CD14-positive monocyte (primary cell): ENCODE measurements at regions not wholly inside any gene's neighbourhood (a gene's known extent, or its start where the extent isn't known, plus 50 kb on each side); places are given as distances from the start of the nearest gene placed in this dataset.

Source experiments
- DNase-seq, 3 donors: peaks; one replicate each; pipeline ENCODE4 v3.0.0-alpha.2; 2011 to 2022
- H2AFZ ChIP-seq: 2 replicates; pipeline ENCODE4 v1.6.0; 2012; ENCODE audit warnings: mild to moderate bottlenecking, low read depth, low read length, inconsistent platforms; ENCODE audit not compliant: insufficient read depth, poor library complexity, severe bottlenecking
- H3K27ac ChIP-seq, 2 donors: 1 replicate in 1 of 2; 2 replicates in 1 of 2; pipeline ENCODE4 v1.5.1; 2012 to 2013; ENCODE audit warnings: low read length in 2 of 2, control low read depth in 1 of 2, inconsistent platforms in 1 of 2, low read depth in 1 of 2, mild to moderate bottlenecking in 1 of 2
- H3K27me3 ChIP-seq, 2 donors: one replicate each; pipeline versions ENCODE4 v1.6.0 to v1.6.1; 2011 to 2013; ENCODE audit warnings: low read length in 2 of 2; ENCODE audit not compliant: control insufficient read depth in 2 of 2, insufficient read depth in 2 of 2
- H3K36me3 ChIP-seq, 2 donors: replicated peaks in 1 of 2; 1 replicate in 1 of 2; 2 replicates in 1 of 2; pipeline versions ENCODE4 v1.5.1 to v1.6.1; 2012 to 2013; ENCODE audit warnings: low read length in 2 of 2, control low read depth in 1 of 2, inconsistent platforms in 1 of 2, mild to moderate bottlenecking in 1 of 2; ENCODE audit not compliant: insufficient read depth in 2 of 2, control insufficient read depth in 1 of 2
- H3K4me1 ChIP-seq, 2 donors: 1 replicate in 1 of 2; 2 replicates in 1 of 2; pipeline versions ENCODE4 v1.5.1 to v1.6.1; 2012 to 2013; ENCODE audit warnings: low read length in 2 of 2, control low read depth in 1 of 2, inconsistent platforms in 1 of 2, mild to moderate bottlenecking in 1 of 2, moderate library complexity in 1 of 2; ENCODE audit not compliant: insufficient read depth in 2 of 2, control insufficient read depth in 1 of 2
- H3K4me2 ChIP-seq: replicated peaks from 2 replicates; pipeline ENCODE3; 2012; ENCODE audit warnings: low read length, moderate library complexity, mild to moderate bottlenecking; ENCODE audit not compliant: poor library complexity, severe bottlenecking; ENCODE audit errors: extremely low read depth
- H3K4me3 ChIP-seq, 3 experiments: fragments of 200-600 bp in 1 of 3; sonication (generic) in 1 of 3; replicated peaks in 1 of 3; 1 replicate in 2 of 3; 2 replicates in 1 of 3; pipeline ENCODE4 v1.5.1; 2011 to 2013; ENCODE audit warnings: low read length in 3 of 3, mild to moderate bottlenecking in 3 of 3, control low read depth in 2 of 3, low read depth in 2 of 3, inconsistent platforms in 1 of 3, moderate library complexity in 1 of 3
- H3K79me2 ChIP-seq: 2 replicates; pipeline ENCODE4 v1.6.0; 2012; ENCODE audit warnings: mild to moderate bottlenecking, control low read depth, inconsistent platforms, low read length, moderate library complexity; ENCODE audit not compliant: insufficient read depth
- H3K9ac ChIP-seq: 2 replicates; pipeline ENCODE4 v1.6.0; 2017; ENCODE audit warnings: low read length, mild to moderate bottlenecking; ENCODE audit not compliant: insufficient read depth, poor library complexity, severe bottlenecking
- H3K9me3 ChIP-seq, 2 donors: replicated peaks in 1 of 2; 1 replicate in 1 of 2; 2 replicates in 1 of 2; pipeline versions ENCODE4 v1.5.1 to v1.6.1; 2012 to 2013; ENCODE audit warnings: low read length in 2 of 2, control low read depth in 1 of 2; ENCODE audit not compliant: control insufficient read depth in 1 of 2, insufficient read depth in 1 of 2
- H4K20me1 ChIP-seq: 2 replicates; pipeline ENCODE4 v1.6.0; 2012; ENCODE audit warnings: mild to moderate bottlenecking, low read length, control low read depth, moderate library complexity; ENCODE audit not compliant: insufficient read depth
- H3K27ac Mint-ChIP-seq, 7 donors: one replicate each; pipeline ENCODE4 v1.8.0; 2020; ENCODE audit warnings: mild to moderate bottlenecking in 7 of 7, mixed read lengths in 7 of 7, moderate library complexity in 6 of 7, inconsistent platforms in 2 of 7
- H3K27me3 Mint-ChIP-seq, 3 donors: one replicate each; pipeline ENCODE4 v1.8.0; 2021 to 2022; ENCODE audit warnings: low read depth in 3 of 3, mild to moderate bottlenecking in 3 of 3, mixed read lengths in 3 of 3, moderate library complexity in 3 of 3, inconsistent platforms in 1 of 3
- H3K36me3 Mint-ChIP-seq, 2 donors: one replicate each; pipeline ENCODE4 v1.8.0; 2020; ENCODE audit warnings: mixed read lengths in 2 of 2, inconsistent platforms in 1 of 2, mild to moderate bottlenecking in 1 of 2
- H3K4me1 Mint-ChIP-seq: one replicate; pipeline ENCODE4 v1.8.0; 2020; ENCODE audit warnings: mild to moderate bottlenecking, mixed read lengths
- H3K4me3 Mint-ChIP-seq, 2 donors: one replicate each; pipeline ENCODE4 v1.8.0; 2020; ENCODE audit warnings: mild to moderate bottlenecking in 2 of 2, mixed read lengths in 2 of 2, moderate library complexity in 1 of 2
- H3K9me3 Mint-ChIP-seq, 7 donors: one replicate each; pipeline ENCODE4 v1.8.0; 2020 to 2022; ENCODE audit warnings: mixed read lengths in 7 of 7, mild to moderate bottlenecking in 6 of 7, moderate library complexity in 6 of 7, inconsistent platforms in 2 of 7
- WGBS: methylation state at CpG from one replicate; pipeline ENCODE4 v1.1.5; 2013; ENCODE audit warnings: missing lambda C conversion rate; ENCODE audit not compliant: insufficient coverage; 5-methylcytosine and 5-hydroxymethylcytosine counted together
- intact Hi-C, 2 donors: fragments of 100-400 bp; cut with micrococcal nuclease; formaldehyde crosslinking; loops; one replicate each; pipeline versions ENCODE4 v1.15.0 to v1.15.1; 2023
- TF ChIP-seq, protein P1 (sequence below): fragments of 200-600 bp; IDR thresholded peaks from one replicate; pipeline ENCODE4 v1.8.0; 2022; ENCODE audit warnings: antibody characterized with exemption, mild to moderate bottlenecking

DNA sequence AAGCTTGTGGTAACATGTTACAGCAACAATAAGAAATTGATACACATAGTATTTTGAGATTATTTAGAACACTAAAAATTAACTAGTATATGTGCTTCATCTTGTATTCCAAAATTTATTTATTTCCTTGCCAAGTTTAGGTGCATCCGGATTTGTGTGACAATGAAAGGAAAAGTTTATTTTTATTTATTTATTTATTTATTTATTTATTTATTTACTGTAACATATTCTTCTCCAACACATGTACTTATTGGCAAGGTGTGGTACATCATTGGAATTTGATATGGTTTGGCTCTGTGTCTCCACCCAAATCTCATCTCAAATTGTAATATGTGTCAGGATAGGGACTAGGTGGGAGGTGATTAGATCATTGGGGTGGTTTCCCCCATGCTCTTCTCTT lies 373.3 kb upstream of the EDIL3 start:
- WGBS = no CpG with 5 or more reads among the region's 1 CpG
- no peak for DNase-seq
- no peaks in the 10 kb centered on the region for H3K4me1 ChIP-seq

DNA sequence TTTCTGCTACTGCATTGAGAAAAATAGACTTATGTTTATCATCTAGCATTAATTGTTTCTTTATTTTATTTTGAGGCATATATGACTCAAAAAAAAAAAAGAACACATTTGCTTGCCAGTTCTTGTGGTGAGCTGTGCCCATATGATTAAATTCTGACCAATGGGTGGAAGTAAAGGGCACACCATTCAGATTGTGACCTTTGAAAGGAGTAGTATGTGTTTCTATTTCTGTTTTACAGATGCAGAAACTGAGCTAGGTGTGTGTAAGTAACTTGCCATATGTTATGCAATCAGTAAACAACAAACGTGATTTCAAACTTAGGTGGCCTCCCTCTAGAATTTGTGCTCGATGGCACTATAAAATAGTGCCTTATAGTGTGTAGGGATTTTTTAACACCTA lies 368.1 kb upstream of the EDIL3 start:
- Histone ChIP-seq H4K20me1 (no peaks in the 10 kb centered on the region), H3K27ac (no peak overlapping the region), H3K9me3 (no peaks in the 10 kb centered on the region), H2AFZ (no peak overlapping the region), H3K4me3 (no peak overlapping the region), H3K4me2 (no peak overlapping the region), H3K4me1 (peaks cover 0 to 3% of the 10 kb centered on the region in 2 donors), H3K27me3 (no peaks in the 10 kb centered on the region), H3K36me3 (no peaks in the 10 kb centered on the region), H3K9ac (no peak overlapping the region), H3K79me2 (no peaks in the 10 kb centered on the region)
- DNase-seq = no peak
- H3K4me1 Mint-ChIP-seq = peaks cover 7% of the 10 kb centered on the region
- no peaks in the 10 kb centered on the region for H3K27me3 Mint-ChIP-seq
- no peak overlapping the region for H3K4me3 Mint-ChIP-seq
- TF ChIP-seq, protein P1, sequence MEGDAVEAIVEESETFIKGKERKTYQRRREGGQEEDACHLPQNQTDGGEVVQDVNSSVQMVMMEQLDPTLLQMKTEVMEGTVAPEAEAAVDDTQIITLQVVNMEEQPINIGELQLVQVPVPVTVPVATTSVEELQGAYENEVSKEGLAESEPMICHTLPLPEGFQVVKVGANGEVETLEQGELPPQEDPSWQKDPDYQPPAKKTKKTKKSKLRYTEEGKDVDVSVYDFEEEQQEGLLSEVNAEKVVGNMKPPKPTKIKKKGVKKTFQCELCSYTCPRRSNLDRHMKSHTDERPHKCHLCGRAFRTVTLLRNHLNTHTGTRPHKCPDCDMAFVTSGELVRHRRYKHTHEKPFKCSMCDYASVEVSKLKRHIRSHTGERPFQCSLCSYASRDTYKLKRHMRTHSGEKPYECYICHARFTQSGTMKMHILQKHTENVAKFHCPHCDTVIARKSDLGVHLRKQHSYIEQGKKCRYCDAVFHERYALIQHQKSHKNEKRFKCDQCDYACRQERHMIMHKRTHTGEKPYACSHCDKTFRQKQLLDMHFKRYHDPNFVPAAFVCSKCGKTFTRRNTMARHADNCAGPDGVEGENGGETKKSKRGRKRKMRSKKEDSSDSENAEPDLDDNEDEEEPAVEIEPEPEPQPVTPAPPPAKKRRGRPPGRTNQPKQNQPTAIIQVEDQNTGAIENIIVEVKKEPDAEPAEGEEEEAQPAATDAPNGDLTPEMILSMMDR = no peak
- intact Hi-C loops = no loop called here
- WGBS = 100% methylated on average over 2 of the region's 2 CpGs
- H3K36me3 Mint-ChIP-seq = no peaks in the 10 kb centered on the region
- H3K9me3 Mint-ChIP-seq = peaks cover 0 to 3% (median 0%) of the 10 kb centered on the region in 7 donors
- H3K27ac Mint-ChIP-seq = no peak overlapping the region

More for the DNA sequence above, 373.3 kb upstream of the EDIL3 start:
- H3K9me3 Mint-ChIP-seq = peaks cover 0 to 4% (median 1%) of the 10 kb centered on the region in 7 donors
- no peak overlapping the region for H3K27ac ChIP-seq
- no peaks in the 10 kb centered on the region for H3K79me2 ChIP-seq
- H3K9me3 ChIP-seq = no peaks in the 10 kb centered on the region
- H3K27me3 Mint-ChIP-seq = no peaks in the 10 kb centered on the region
- H3K36me3 Mint-ChIP-seq = no peaks in the 10 kb centered on the region
- H2AFZ ChIP-seq = no peak overlapping the region
- H4K20me1 ChIP-seq = no peaks in the 10 kb centered on the region
- H3K4me3 Mint-ChIP-seq = no peak overlapping the region
- H3K27ac Mint-ChIP-seq = no peak overlapping the region
- H3K9ac ChIP-seq = no peak overlapping the region
- no peak overlapping the region for H3K4me2 ChIP-seq
- TF ChIP-seq, protein P1 = no peak
- no peaks in the 10 kb centered on the region for H3K4me1 Mint-ChIP-seq
- H3K27me3 ChIP-seq = no peaks in the 10 kb centered on the region
- H3K36me3 ChIP-seq = no peaks in the 10 kb centered on the region
- intact Hi-C loops = no loop called here
- H3K4me3 ChIP-seq = no peak overlapping the region
